Upper lobe of left lung (tissue), 6 donors: ENCODE measurements at regions not wholly inside any gene's neighbourhood (a gene's known extent, or its start where the extent isn't known, plus 50 kb on each side); places are given as distances from the start of the nearest gene placed in this dataset.

ENCODE experiments used
- ATAC-seq, 2 donors: fragments of 200-7000 bp; cut with Tn5 transposase; one replicate each; pipeline ENCODE4 v1.9.1; 2022; ENCODE audit warnings: mild to moderate bottlenecking in 2 of 2, moderate library complexity in 2 of 2; ENCODE audit not compliant: low FRiP score in 2 of 2
- DNase-seq, 2 donors: peaks; one replicate each; pipeline ENCODE4 v3.0.0-alpha.2; 2019 to 2020
- H3K27ac ChIP-seq, 4 donors: fragments of 200-600 bp; sonication (generic); one replicate each; pipeline ENCODE4 v1.5.1; 2016 to 2019
- H3K27me3 ChIP-seq, 4 donors: fragments of 200-600 bp; sonication (generic); one replicate each; pipeline ENCODE4 v1.5.1; 2017 to 2019
- H3K36me3 ChIP-seq, 4 donors: fragments of 200-600 bp; sonication (generic); one replicate each; pipeline ENCODE4 v1.5.1; 2016 to 2019
- H3K4me1 ChIP-seq, 4 donors: fragments of 200-600 bp; sonication (generic); one replicate each; pipeline ENCODE4 v1.5.1; 2018 to 2019
- H3K4me3 ChIP-seq, 4 donors: fragments of 200-600 bp; sonication (generic); one replicate each; pipeline ENCODE4 v1.5.1; 2017 to 2019; ENCODE audit warnings: mild to moderate bottlenecking in 2 of 4, moderate library complexity in 1 of 4
- H3K9me3 ChIP-seq, 4 donors: fragments of 200-600 bp; sonication (generic); one replicate each; pipeline ENCODE4 v1.5.1; 2018 to 2019
- EP300 ChIP-seq, 4 donors: sonication (generic); formaldehyde crosslinking; IDR thresholded peaks; one replicate each; pipeline ENCODE4 v1.5.1; 2017; ENCODE audit warnings: antibody characterized with exemption in 4 of 4, control low read depth in 2 of 4
- POLR2A ChIP-seq, 4 donors: fragments of 450-650 bp; IDR thresholded peaks; one replicate each; pipeline ENCODE4 v1.5.1; 2016 to 2017; ENCODE audit warnings: antibody characterized with exemption in 4 of 4, mild to moderate bottlenecking in 2 of 4
- POLR2AphosphoS5 ChIP-seq, 2 donors: sonication (generic); formaldehyde crosslinking; IDR thresholded peaks; one replicate each; pipeline ENCODE4 v1.5.1; 2017; ENCODE audit warnings: antibody characterized with exemption in 2 of 2
- WGBS, 2 donors: methylation state at CpG; one replicate each; pipeline ENCODE4 v1.1.5; 2017 to 2018; 5-methylcytosine and 5-hydroxymethylcytosine counted together
- TF ChIP-seq, protein P1 (sequence below), 6 experiments: fragments of 450-650 bp in 4 of 6; fragments of 200-600 bp in 2 of 6; sonication (generic) in 2 of 6; IDR thresholded peaks; one replicate each; pipeline ENCODE4 v1.5.1; 2016 to 2019; ENCODE audit warnings: antibody characterized with exemption in 6 of 6
- donor health status: DM: no; HTN: no; CAD: no; lungs with moderate emphysema.
- donor health status: DM: no; HTN: yes; CAD: no; lungs with severe emphysema.

DNA sequence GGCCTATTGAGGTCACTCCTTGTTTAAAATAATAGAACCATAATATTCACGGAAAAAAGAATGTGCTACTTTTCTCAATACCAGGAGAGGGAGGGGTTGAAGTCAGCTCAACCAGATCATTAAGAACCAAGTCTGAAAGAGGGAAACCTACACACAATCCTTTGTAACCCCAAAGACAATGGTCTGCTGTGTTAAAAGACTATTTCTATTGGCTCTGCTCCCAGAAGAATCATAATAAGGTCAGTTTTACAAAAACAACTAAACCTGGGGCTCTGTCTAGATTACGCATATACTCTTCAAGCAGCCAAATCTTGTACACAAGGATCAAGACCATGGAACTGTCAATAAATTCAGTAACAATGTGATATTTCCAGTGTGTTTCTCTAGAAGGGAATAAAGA, 177.2 kb upstream of the CRIM1 start:
- no peak overlapping the region for H3K4me3 ChIP-seq
- peaks cover 0 to 5% (median 0%) of the 10 kb centered on the region in 4 donors for H3K9me3 ChIP-seq
- TF ChIP-seq, protein P1, sequence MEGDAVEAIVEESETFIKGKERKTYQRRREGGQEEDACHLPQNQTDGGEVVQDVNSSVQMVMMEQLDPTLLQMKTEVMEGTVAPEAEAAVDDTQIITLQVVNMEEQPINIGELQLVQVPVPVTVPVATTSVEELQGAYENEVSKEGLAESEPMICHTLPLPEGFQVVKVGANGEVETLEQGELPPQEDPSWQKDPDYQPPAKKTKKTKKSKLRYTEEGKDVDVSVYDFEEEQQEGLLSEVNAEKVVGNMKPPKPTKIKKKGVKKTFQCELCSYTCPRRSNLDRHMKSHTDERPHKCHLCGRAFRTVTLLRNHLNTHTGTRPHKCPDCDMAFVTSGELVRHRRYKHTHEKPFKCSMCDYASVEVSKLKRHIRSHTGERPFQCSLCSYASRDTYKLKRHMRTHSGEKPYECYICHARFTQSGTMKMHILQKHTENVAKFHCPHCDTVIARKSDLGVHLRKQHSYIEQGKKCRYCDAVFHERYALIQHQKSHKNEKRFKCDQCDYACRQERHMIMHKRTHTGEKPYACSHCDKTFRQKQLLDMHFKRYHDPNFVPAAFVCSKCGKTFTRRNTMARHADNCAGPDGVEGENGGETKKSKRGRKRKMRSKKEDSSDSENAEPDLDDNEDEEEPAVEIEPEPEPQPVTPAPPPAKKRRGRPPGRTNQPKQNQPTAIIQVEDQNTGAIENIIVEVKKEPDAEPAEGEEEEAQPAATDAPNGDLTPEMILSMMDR (IDR thresholded peaks at IDR 0.05), result no peak
- TF ChIP-seq POLR2A (IDR thresholded peaks at IDR 0.05), result no peak
- no peak for TF ChIP-seq EP300 (IDR thresholded peaks at IDR 0.05)
- TF ChIP-seq POLR2AphosphoS5 (IDR thresholded peaks at IDR 0.05), result no peak
- no peaks in the 10 kb centered on the region for H3K4me1 ChIP-seq
- H3K27me3 ChIP-seq, result no peaks in the 10 kb centered on the region
- no peaks in the 10 kb centered on the region for H3K36me3 ChIP-seq
- no peak for ATAC-seq
- no peak overlapping the region for H3K27ac ChIP-seq
- WGBS, 2 donors, result 64 to 68% methylated on average over 2 of the region's 2 CpGs
- DNase-seq, result no peak

DNA sequence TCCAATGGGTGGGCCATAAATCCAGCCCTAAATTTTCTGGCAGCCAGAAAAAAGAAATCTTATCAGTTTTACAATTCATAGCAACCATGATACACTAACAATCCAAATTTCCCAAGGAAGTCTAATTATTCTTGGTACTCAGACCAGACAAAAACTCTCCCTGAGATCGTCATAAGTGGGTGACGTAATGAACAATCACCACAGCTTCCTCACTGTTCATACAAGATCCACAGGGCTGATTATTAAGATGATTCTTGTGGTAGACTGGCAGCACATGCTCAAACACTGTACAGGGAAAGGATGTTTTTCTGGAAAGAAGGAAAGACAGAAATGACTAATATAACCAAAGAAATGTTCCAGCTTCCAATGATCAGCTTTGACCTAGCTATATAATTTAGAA, 178.3 kb upstream of the CRIM1 start:
- H3K4me1 ChIP-seq, result no peaks in the 10 kb centered on the region
- no peak overlapping the region for H3K4me3 ChIP-seq
- TF ChIP-seq, protein P1 (IDR thresholded peaks at IDR 0.05), result no peak
- TF ChIP-seq POLR2A (IDR thresholded peaks at IDR 0.05), result no peak
- no peak for TF ChIP-seq POLR2AphosphoS5 (IDR thresholded peaks at IDR 0.05)
- no peak for TF ChIP-seq EP300 (IDR thresholded peaks at IDR 0.05)
- peaks cover 0 to 5% (median 0%) of the 10 kb centered on the region in 4 donors for H3K9me3 ChIP-seq
- DNase-seq (no peak), ATAC-seq (no peak)
- no peaks in the 10 kb centered on the region for H3K36me3 ChIP-seq
- WGBS, 2 donors, result 55 to 57% methylated on average over 2 of the region's 2 CpGs
- H3K27me3 ChIP-seq, result no peaks in the 10 kb centered on the region
- H3K27ac ChIP-seq, result no peak overlapping the region

DNA sequence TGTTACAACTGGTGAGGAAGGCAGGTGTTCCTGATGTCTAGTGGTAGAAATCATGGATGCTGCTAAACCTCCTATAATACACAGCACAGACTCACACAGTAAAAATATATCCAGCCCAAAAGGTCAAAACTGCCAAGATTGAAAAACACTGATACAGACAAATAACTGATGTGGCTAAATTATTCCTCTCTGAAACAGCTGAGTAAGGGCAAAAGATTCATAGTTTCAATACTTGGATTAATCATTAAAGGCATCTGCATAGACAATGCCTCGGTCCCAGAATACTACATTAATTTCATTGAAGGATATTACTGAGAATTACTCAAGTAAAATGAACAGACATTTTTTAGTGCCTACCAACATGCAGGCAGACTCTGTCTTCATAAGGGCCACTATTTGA, 180.7 kb upstream of the CRIM1 start:
- Histone ChIP-seq H3K27ac (no peak overlapping the region), H3K9me3 (peaks cover 0 to under 1% (median 0%) of the 10 kb centered on the region in 4 donors), H3K27me3 (no peaks in the 10 kb centered on the region), H3K36me3 (no peaks in the 10 kb centered on the region), H3K4me3 (no peak overlapping the region), H3K4me1 (no peaks in the 10 kb centered on the region)
- WGBS, 2 donors, result 83 to 88% methylated on average over 1 of the region's 1 CpG
- TF ChIP-seq, protein P1 (IDR thresholded peaks at IDR 0.05), result no peak
- TF ChIP-seq POLR2AphosphoS5 (IDR thresholded peaks at IDR 0.05), result no peak
- no peak for TF ChIP-seq POLR2A (IDR thresholded peaks at IDR 0.05)
- no peak for TF ChIP-seq EP300 (IDR thresholded peaks at IDR 0.05)
- ATAC-seq (no peak), DNase-seq (no peak)

DNA sequence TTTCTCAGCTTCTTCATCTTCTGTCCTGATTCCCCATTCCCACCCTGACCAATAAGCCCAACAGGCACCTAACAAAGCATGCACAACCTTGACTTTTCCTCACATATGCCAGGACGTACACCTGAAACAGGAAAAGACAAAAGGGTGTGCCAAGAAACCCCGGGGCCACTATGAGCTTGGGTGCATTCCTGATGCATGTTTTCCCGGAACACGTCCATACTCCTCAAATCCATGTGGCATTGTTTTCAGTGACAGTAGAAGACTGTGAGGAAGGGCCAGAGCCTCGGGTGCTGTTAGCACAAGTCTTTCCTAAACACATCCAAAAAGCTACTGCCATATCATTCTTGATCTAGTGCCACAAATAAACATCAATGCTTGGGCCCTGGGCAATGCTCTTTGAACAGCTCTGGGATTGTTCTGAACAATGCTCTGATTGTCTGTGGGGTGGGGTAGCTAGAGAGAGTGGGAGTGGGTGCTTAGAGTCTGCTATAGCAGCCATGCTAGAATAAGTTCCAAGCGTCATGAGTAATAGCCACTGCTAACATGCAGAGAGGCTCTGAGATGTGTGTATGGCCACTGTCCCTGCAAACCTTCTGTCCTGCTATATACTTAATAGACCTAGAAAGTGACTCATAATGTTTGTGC, 181.7 kb upstream of the CRIM1 start:
- Histone ChIP-seq H3K4me1 (no peaks in the 10 kb centered on the region), H3K27me3 (no peaks in the 10 kb centered on the region), H3K9me3 (no peaks in the 10 kb centered on the region), H3K27ac (no peak overlapping the region), H3K36me3 (no peaks in the 10 kb centered on the region), H3K4me3 (no peak overlapping the region)
- no peak for DNase-seq
- TF ChIP-seq, protein P1 (IDR thresholded peaks at IDR 0.05), result no peak
- no peak for TF ChIP-seq EP300 (IDR thresholded peaks at IDR 0.05)
- TF ChIP-seq POLR2A (IDR thresholded peaks at IDR 0.05), result no peak
- WGBS, 2 donors, result 68 to 71% methylated on average over 6 of the region's 6 CpGs
- ATAC-seq, result no peak

DNA sequence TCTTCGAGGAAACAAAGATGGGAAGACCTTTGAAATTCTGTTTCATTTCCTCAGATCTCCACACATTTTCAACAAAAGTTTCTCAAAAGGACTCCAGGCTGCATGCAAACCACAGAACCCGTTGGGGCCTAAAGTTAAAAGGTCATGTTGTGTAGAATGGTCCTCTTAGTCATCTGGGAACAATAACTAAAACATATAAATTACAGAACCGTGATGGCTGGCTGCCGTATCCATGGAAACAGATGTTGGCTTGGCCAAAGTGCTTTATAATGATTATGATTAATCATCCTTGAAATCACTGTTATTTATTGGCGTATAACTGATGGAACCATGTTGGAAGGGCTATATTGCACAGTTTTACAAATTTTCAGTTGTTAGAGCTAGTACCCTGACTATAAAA, 182.8 kb upstream of the CRIM1 start:
- DNase-seq (no peak), ATAC-seq (no peak)
- Histone ChIP-seq H3K4me3 (no peak overlapping the region), H3K9me3 (no peaks in the 10 kb centered on the region), H3K36me3 (no peaks in the 10 kb centered on the region), H3K27me3 (no peaks in the 10 kb centered on the region), H3K4me1 (no peaks in the 10 kb centered on the region), H3K27ac (no peak overlapping the region)
- TF ChIP-seq EP300 (IDR thresholded peaks at IDR 0.05) (no peak), POLR2AphosphoS5 (IDR thresholded peaks at IDR 0.05) (no peak), POLR2A (IDR thresholded peaks at IDR 0.05) (no peak)
- TF ChIP-seq, protein P1 (IDR thresholded peaks at IDR 0.05), result no peak
- WGBS, 2 donors, result 71 to 77% methylated on average over 5 of the region's 5 CpGs
